Gastroesophageal sphincter (tissue), 3 donors: ENCODE measurements at regions not wholly inside any gene's neighbourhood (a gene's known extent, or its start where the extent isn't known, plus 50 kb on each side); places are given as distances from the start of the nearest gene placed in this dataset.

Experiments
- CTCF ChIP-seq, 4 experiments: fragments of 200-600 bp in 2 of 4; fragments of 450-650 bp in 2 of 4; sonication (generic) in 1 of 4; IDR thresholded peaks; one replicate each; pipeline ENCODE4 v1.5.1; 2017 to 2019; ENCODE audit warnings: antibody characterized with exemption in 4 of 4, mild to moderate bottlenecking in 2 of 4, moderate library complexity in 2 of 4
- POLR2AphosphoS5 ChIP-seq: sonication (generic); formaldehyde crosslinking; IDR thresholded peaks from one replicate; pipeline ENCODE4 v1.6.1; 2017; ENCODE audit warnings: antibody characterized with exemption

DNA sequence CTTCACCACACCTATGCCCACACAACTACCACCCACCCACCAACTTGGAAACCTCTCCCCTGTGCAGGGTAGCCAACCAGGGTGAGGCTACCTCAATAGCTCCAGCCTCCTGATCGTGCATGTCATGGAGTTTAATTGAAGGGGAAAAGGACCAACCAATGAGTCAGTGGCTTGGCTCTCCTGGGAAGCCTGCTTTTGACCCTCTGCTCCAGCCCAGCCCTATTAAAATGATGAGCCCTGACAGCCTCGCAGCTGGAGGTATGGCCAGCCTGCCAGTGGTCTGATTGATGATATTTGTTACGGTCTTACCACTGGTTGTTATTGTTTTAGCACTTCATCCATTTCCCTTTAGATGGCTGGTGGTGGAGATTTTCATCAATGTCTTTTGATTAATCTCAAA lies 280.4 kb downstream of the SH3GL2 start:
- TF ChIP-seq CTCF (IDR thresholded peaks at IDR 0.05) (no peak), POLR2AphosphoS5 (no peak)
